ENCODE measurements at regions not wholly inside any gene's neighbourhood (a gene's known extent, or its start where the extent isn't known, plus 50 kb on each side); places are given as distances from the start of the nearest gene placed in this dataset.

DNA sequence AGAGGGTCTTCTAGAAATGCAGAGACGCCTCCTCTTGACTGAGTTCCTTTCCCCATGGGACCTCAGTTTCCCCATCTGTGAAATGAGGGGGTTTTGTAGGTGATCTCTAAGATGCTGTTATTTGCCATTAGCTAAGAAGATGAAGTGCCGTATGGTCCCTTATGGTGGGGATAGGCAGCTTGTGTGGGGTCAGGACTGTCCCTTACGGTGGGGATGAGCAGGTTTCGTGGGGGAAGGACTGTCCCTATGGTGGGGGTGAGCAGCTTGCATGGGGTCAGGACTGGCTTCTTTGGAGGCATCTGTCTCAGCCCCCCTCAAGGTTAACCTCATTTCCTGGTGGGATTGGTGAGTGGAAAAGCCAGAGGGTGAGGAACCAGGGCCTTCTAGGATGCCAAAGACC lies 148.3 kb upstream of the GPR26 start:
- TF ChIP-seq CTCF (IDR thresholded peaks at IDR 0.05; ENCODE audit: borderline replicate concordance, extremely low read depth, low read length, poor library complexity, severe bottlenecking) (no peak), EZH2 (IDR thresholded peaks at IDR 0.05; ENCODE audit: borderline replicate concordance, low read depth, low read length, severe bottlenecking) (no peak)

All from DND-41 (cell line).